K562 (cell line): ENCODE measurements at regions not wholly inside any gene's neighbourhood (a gene's known extent, or its start where the extent isn't known, plus 50 kb on each side); places are given as distances from the start of the nearest gene placed in this dataset.
A peak's percentile ranks its signal among the peaks of the same experiment; 100 is the strongest.

Experiments used
- ELF1 ChIP-seq: fragments of 200-800 bp; sonication (Bioruptor generic); IDR thresholded peaks from 2 replicates; pipeline ENCODE4 v1.6.1; 2016; ENCODE audit warnings: missing genetic modification characterization, missing compliant biosample characterization
- GATAD2A ChIP-seq: fragments of 450-650 bp; IDR thresholded peaks from 2 replicates; pipeline ENCODE4 v1.6.1; 2017
- MCM5 ChIP-seq: fragments of 450-650 bp; IDR thresholded peaks from 2 replicates; pipeline ENCODE4 v1.6.1; 2016; ENCODE audit warnings: low read depth
- MTA3 ChIP-seq: fragments of 450-650 bp; formaldehyde crosslinking; IDR thresholded peaks from 2 replicates; pipeline ENCODE4 v1.6.1; 2017; ENCODE audit warnings: mild to moderate bottlenecking, borderline replicate concordance
- MYC ChIP-seq, 2 experiments: fragments of 250-450 bp in 1 of 2; sonication (Bioruptor Pico) in 1 of 2; IDR thresholded peaks; 2 replicates each; pipeline versions ENCODE4 v1.5.1 to v1.6.1; 2012 to 2021; ENCODE audit warnings: low read depth in 2 of 2, borderline replicate concordance in 1 of 2, improper control_type of control experiment in 1 of 2, low read length in 1 of 2, mild to moderate bottlenecking in 1 of 2, moderate library complexity in 1 of 2
- NCOR1 ChIP-seq: fragments of 450-650 bp; IDR thresholded peaks from 2 replicates; pipeline ENCODE4 v1.6.1; 2016; ENCODE audit warnings: mild to moderate bottlenecking, moderate library complexity
- SMARCC2 ChIP-seq: fragments of 450-650 bp; IDR thresholded peaks from 2 replicates; pipeline ENCODE4 v1.6.1; 2017; ENCODE audit warnings: antibody characterized with exemption, moderate library complexity, mild to moderate bottlenecking, low read depth
- SRSF9 ChIP-seq: fragments of 200-400 bp; formaldehyde crosslinking; IDR thresholded peaks from 2 replicates; pipeline ENCODE4 v1.6.1; 2017; ENCODE audit warnings: low read depth, low read length, borderline replicate concordance
- TAF9B ChIP-seq: fragments of 450-650 bp; IDR thresholded peaks from 2 replicates; pipeline ENCODE4 v1.6.1; 2018; ENCODE audit warnings: mild to moderate bottlenecking; ENCODE audit not compliant: partially characterized antibody
- TARDBP ChIP-seq: fragments of 450-650 bp; IDR thresholded peaks from 2 replicates; pipeline ENCODE4 v1.6.1; 2016
- ZNF175 ChIP-seq: fragments of 200-800 bp; sonication (Bioruptor generic); IDR thresholded peaks from 2 replicates; pipeline ENCODE4 v1.6.1; 2016; ENCODE audit warnings: low read depth, mild to moderate bottlenecking, missing genetic modification characterization, missing compliant biosample characterization
- ZNF253 ChIP-seq: fragments of 250-450 bp; sonication (Bioruptor Pico); conservative IDR thresholded peaks from 2 replicates; pipeline ENCODE4 v1.6.1; 2021; ENCODE audit warnings: mild to moderate bottlenecking
- ZNF280B ChIP-seq: fragments of 250-450 bp; sonication (Bioruptor Pico); IDR thresholded peaks from 2 replicates; pipeline ENCODE4 v1.5.1; 2021; ENCODE audit warnings: mild to moderate bottlenecking
- ZNF778 ChIP-seq: fragments of 450-650 bp; formaldehyde crosslinking; IDR thresholded peaks from 2 replicates; pipeline ENCODE4 v1.4.0; 2020; ENCODE audit warnings: mild to moderate bottlenecking, moderate library complexity
- TF ChIP-seq, protein P1 (sequence below): fragments of 450-650 bp; IDR thresholded peaks from 2 replicates; pipeline ENCODE4 v1.6.1; 2014; ENCODE audit warnings: low read depth, mild to moderate bottlenecking, moderate library complexity, borderline replicate concordance
- TF ChIP-seq, protein P2 (sequence below), 2 experiments: fragments of 450-650 bp in 1 of 2; sonication (generic) in 1 of 2; formaldehyde crosslinking; conservative IDR thresholded peaks; 2 replicates each; pipeline versions ENCODE4 v1.4.0 to v1.8.1; 2020 to 2022; ENCODE audit warnings: mild to moderate bottlenecking in 1 of 2, missing genetic modification reagents in 1 of 2
- TF ChIP-seq, protein P3 (sequence below): fragments of 450-650 bp; IDR thresholded peaks from 2 replicates; pipeline ENCODE4 v1.6.1; 2016; ENCODE audit warnings: low read depth, mild to moderate bottlenecking, moderate library complexity
- TF ChIP-seq, protein P4 (sequence below): sonication (generic); formaldehyde crosslinking; IDR thresholded peaks from 2 replicates; pipeline ENCODE4 v1.8.0; 2023; ENCODE audit warnings: missing genetic modification reagents, mild to moderate bottlenecking, borderline replicate concordance

DNA sequence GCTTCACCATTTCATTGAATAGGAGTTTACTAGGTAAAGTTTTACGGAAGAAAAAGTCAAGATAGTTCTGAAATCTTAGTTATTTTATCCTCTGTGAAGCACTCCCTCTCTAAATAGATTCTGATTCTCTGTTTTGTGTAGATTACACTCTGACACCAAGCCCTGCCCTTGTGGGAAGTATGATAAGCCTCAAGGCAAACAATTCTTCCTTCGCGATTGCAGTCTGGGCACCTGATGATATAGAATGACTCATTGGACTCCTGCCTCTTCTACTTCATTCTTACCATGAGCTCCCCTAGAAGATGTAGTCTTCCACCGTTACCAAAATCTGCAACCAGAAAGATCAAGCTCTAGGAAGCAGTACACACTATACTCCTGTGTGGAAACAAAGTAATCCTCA, 626.9 kb upstream of the PTGER4 start (continued):
- TF ChIP-seq, protein P1, sequence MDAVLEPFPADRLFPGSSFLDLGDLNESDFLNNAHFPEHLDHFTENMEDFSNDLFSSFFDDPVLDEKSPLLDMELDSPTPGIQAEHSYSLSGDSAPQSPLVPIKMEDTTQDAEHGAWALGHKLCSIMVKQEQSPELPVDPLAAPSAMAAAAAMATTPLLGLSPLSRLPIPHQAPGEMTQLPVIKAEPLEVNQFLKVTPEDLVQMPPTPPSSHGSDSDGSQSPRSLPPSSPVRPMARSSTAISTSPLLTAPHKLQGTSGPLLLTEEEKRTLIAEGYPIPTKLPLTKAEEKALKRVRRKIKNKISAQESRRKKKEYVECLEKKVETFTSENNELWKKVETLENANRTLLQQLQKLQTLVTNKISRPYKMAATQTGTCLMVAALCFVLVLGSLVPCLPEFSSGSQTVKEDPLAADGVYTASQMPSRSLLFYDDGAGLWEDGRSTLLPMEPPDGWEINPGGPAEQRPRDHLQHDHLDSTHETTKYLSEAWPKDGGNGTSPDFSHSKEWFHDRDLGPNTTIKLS, result no peak
- TF ChIP-seq ZNF280B (CRISPR knock-in tag), result no peak
- TF ChIP-seq, protein P2, sequence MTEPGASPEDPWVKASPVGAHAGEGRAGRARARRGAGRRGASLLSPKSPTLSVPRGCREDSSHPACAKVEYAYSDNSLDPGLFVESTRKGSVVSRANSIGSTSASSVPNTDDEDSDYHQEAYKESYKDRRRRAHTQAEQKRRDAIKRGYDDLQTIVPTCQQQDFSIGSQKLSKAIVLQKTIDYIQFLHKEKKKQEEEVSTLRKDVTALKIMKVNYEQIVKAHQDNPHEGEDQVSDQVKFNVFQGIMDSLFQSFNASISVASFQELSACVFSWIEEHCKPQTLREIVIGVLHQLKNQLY (CRISPR knock-in tag; conservative IDR thresholded peaks at IDR 0.05), result no peak
- TF ChIP-seq, protein P3, sequence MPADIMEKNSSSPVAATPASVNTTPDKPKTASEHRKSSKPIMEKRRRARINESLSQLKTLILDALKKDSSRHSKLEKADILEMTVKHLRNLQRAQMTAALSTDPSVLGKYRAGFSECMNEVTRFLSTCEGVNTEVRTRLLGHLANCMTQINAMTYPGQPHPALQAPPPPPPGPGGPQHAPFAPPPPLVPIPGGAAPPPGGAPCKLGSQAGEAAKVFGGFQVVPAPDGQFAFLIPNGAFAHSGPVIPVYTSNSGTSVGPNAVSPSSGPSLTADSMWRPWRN, result peak; percentile 59; the same call in 1 of the 2 replicates
- TF ChIP-seq, protein P4, sequence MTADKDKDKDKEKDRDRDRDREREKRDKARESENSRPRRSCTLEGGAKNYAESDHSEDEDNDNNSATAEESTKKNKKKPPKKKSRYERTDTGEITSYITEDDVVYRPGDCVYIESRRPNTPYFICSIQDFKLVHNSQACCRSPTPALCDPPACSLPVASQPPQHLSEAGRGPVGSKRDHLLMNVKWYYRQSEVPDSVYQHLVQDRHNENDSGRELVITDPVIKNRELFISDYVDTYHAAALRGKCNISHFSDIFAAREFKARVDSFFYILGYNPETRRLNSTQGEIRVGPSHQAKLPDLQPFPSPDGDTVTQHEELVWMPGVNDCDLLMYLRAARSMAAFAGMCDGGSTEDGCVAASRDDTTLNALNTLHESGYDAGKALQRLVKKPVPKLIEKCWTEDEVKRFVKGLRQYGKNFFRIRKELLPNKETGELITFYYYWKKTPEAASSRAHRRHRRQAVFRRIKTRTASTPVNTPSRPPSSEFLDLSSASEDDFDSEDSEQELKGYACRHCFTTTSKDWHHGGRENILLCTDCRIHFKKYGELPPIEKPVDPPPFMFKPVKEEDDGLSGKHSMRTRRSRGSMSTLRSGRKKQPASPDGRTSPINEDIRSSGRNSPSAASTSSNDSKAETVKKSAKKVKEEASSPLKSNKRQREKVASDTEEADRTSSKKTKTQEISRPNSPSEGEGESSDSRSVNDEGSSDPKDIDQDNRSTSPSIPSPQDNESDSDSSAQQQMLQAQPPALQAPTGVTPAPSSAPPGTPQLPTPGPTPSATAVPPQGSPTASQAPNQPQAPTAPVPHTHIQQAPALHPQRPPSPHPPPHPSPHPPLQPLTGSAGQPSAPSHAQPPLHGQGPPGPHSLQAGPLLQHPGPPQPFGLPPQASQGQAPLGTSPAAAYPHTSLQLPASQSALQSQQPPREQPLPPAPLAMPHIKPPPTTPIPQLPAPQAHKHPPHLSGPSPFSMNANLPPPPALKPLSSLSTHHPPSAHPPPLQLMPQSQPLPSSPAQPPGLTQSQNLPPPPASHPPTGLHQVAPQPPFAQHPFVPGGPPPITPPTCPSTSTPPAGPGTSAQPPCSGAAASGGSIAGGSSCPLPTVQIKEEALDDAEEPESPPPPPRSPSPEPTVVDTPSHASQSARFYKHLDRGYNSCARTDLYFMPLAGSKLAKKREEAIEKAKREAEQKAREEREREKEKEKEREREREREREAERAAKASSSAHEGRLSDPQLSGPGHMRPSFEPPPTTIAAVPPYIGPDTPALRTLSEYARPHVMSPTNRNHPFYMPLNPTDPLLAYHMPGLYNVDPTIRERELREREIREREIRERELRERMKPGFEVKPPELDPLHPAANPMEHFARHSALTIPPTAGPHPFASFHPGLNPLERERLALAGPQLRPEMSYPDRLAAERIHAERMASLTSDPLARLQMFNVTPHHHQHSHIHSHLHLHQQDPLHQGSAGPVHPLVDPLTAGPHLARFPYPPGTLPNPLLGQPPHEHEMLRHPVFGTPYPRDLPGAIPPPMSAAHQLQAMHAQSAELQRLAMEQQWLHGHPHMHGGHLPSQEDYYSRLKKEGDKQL, result no peak
- TF ChIP-seq GATAD2A, result no peak
- no peak for TF ChIP-seq MCM5
- TF ChIP-seq MYC (IDR thresholded peaks at IDR 0.05; ENCODE audit: low read depth, low read length), result no peak
- no peak for TF ChIP-seq MYC (CRISPR knock-in tag; IDR thresholded peaks at IDR 0.05; ENCODE audit: borderline replicate concordance, low read depth)
- no peak for TF ChIP-seq TARDBP
- TF ChIP-seq ZNF175 (CRISPR knock-in tag), result no peak
- no peak for TF ChIP-seq ELF1 (tag)
- TF ChIP-seq SRSF9, result no peak
- no peak for TF ChIP-seq TAF9B
- no peak for TF ChIP-seq ZNF253
- TF ChIP-seq ZNF778 (CRISPR knock-in tag), result no peak
- TF ChIP-seq MTA3, result no peak
- TF ChIP-seq NCOR1, result peak; percentile 46; the same call in 1 of the 2 replicates
- TF ChIP-seq SMARCC2, result no peak
